Dedifferentiated amniotic fluid mesenchymal stem cell (primary cell): ENCODE measurements at regions not wholly inside any gene's neighbourhood (a gene's known extent, or its start where the extent isn't known, plus 50 kb on each side); places are given as distances from the start of the nearest gene placed in this dataset.
A peak's percentile ranks its signal among the peaks of the same experiment; 100 is the strongest.

ENCODE experiments used
- DNase-seq: peaks from one replicate; pipeline ENCODE4 v3.0.0-alpha.2; 2016; ENCODE audit errors: extremely low spot score

GRCh38 chr3:72307438-72308115 is 522.6 kb upstream of the PROK2 start:
- DNase-seq = no peak

GRCh38 chr3:72306800-72307341 is 521.9 kb upstream of the PROK2 start:
- no peak for DNase-seq

- DNase-seq = no peak
Measured at GRCh38 chr3:72303926-72304325, 519.0 kb upstream of the PROK2 start.

- no peak for DNase-seq
Measured at GRCh38 chr3:72301779-72302178, 516.8 kb upstream of the PROK2 start.

GRCh38 chr3:72300621-72301020 is 515.7 kb upstream of the PROK2 start:
- DNase-seq = no peak

- no peak for DNase-seq
Measured at GRCh38 chr3:72299823-72300222, 514.9 kb upstream of the PROK2 start.

- no peak for DNase-seq
Measured at GRCh38 chr3:72299321-72299802, 514.4 kb upstream of the PROK2 start.

DNA sequence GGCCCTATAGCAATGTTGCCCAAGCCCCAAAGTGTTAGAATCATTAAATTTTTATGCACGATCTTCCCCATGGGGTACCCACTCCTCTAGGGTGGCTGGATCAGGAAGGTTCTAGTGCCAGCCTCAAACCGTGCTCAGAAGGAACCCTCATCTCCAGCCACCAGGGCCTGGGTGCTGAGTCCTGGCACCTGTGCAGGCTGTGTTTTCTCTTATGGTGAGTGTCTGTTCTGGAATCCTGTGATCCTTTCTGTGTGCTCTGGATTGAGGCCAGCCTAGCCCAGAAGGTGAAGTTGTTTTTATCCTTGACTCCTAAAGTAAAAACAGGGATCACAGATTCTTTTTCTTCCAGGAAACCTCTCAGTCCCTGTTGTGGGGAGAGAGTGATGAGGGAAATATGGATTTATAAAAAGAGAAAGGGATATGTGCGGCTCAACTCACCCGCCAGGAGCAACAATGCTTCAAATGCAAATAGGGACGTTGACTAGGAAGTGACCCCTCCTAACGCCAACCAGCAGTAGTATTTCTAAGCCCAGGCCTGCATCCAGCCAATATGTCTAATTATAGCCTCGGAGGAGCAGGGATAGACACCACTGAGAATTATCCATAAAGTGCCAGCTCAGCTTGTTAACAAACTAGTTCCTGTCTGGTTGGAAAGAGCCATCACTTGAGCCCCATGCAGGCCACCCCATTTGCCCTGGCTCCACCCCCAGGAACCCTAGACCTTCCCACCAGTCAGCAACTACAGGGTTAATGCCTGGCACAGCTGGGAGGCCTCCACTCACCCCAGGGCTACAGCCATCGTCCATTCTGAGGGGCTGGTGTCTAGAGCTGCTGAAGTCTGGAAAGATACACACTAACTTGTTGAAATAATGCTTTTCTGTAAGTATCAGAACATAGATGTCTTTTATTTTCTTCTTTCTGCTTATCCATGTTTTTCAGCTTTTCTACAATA is 513.5 kb upstream of the PROK2 start:
- DNase-seq = no peak

- DNase-seq = no peak
Measured at GRCh38 chr3:72297481-72297880, 512.5 kb upstream of the PROK2 start.

- no peak for DNase-seq
Measured at GRCh38 chr3:72296477-72297111, 511.6 kb upstream of the PROK2 start.

- no peak for DNase-seq
Measured at GRCh38 chr3:72295962-72296450, 511.1 kb upstream of the PROK2 start.

- DNase-seq = no peak
Measured at GRCh38 chr3:72295276-72295961, 510.5 kb upstream of the PROK2 start.

DNA sequence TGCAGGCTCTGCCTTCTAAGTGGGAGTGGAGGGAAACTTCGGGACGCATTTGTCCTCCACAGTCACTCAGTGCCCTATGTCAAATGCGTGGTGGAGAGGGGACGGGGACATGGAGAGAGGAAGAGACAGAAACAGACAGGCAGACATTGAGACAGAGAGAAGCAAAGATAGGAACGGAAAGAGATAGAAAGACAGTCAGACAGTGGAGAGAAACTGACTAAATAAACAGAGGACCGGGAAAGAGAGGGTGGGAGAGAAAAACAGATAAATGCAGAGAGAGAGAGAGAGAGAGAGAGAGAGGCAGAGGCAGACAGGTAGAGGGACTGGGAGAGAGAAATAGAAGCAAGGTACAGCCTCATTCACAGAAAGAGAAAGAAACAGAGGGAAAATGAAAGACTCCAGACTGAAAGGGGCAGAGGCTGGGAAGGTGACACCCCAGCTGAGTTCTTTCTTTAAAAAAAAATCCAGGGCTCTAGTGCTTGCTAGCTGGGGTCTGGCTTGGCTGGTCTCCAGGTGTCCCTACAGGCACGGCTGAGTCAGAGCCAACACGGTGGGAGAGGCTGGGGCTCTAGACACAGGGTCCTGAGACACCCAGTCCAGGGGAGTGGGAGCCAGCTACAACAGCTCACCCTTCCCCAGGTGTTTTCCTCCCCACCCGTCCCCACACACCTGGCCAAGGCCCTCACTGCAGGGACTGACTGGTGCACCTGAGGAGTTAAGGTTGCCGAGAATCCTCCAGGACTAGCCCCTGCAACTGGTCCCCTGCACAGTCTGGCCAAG is 506.1 kb upstream of the PROK2 start:
- DNase-seq = no peak

GRCh38 chr3:72289692-72290071 is 504.7 kb upstream of the PROK2 start:
- no peak for DNase-seq

DNA sequence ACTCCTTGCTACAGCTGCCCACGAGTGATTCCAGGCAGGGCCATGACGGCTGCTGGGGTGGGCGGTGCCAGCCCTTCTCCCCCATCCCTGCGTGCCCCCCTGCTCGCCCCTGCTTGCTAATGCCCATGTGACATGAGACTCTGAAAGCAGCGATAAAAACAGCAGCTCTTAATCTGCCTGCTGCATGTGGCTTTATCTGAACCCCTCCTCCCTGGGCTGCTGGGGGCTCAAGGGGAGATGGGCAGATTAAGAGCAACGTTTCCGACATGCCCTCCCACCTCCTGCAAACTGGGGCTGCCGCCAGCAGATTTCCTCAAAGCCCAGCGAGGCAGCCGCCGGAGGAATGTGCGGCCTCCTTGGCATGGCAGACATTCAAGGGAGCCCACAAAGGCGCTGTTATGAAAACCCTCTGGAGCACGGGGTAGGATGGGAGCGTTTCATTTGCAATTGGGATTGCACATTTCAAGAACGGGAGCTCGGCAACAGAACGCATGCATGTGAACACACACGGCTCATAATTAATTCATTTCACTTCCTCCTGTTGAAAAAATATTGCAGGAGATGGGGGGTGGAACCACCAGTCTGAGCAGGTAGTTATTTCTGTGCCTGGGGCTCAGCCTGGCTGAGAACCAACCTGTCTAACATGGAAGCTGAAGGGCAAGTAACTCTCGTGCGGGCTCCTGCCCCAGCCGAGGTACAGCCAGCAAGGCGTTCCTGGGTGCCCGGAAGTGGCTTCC is 504.2 kb upstream of the PROK2 start:
- peak; percentile 74 for DNase-seq

- DNase-seq = no peak
Measured at GRCh38 chr3:72287956-72288355, 503.0 kb upstream of the PROK2 start.

GRCh38 chr3:72285502-72285901 is 500.6 kb upstream of the PROK2 start:
- DNase-seq = no peak

DNA sequence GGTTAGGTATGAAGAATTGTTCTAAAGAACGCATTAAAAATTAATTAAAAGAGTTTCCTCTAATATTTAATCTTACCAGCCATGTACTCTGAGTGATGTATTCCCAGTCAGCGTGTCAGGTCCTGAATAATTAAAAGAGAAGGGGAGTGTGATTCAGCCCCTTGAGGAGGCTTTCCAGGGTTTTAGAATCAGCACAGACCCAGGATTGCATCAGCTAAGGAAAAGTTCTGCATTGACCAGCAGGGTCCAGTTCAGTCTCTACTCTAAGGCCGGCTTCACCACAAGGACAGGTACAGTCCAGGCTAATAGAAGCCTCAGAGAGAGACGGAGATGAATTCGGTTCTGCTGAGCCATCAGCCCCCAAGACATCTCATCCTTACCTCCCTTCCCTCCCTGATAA is 499.5 kb upstream of the PROK2 start:
- DNase-seq = no peak

DNA sequence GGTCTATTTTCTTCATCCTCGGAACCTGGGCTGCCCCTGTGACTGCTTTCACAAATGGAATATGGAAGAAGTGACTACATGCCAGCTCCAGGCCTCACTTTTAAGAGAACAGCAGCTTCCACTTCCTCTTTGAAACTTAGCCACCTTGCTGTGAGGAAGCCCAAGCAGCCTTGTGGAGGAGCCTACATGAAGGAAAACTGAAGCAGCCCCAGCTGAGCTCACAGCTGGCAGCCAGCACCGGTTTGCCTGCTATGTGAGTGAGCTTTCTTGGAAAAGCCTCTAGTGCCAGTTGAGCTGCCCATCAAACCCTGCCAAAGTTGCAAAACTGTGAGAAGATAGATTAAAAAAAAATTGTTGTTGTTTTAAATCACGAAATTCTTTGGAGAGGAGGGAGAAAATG is 498.0 kb upstream of the PROK2 start:
- no peak for DNase-seq

GRCh38 chr3:72281551-72281950 is 496.6 kb upstream of the PROK2 start:
- DNase-seq = no peak
